Natural killer cell treated with Interleukin-12 subunit alpha and Interleukin-12 subunit beta and Interleukin-15 and Interleukin-18, amount 100 ng/mL, for 72 hours (primary cell): ENCODE measurements at regions not wholly inside any gene's neighbourhood (a gene's known extent, or its start where the extent isn't known, plus 50 kb on each side); places are given as distances from the start of the nearest gene placed in this dataset.
A peak's percentile ranks its signal among the peaks of the same experiment; 100 is the strongest.
"Not testable (repeated sequence)": the region's sequence is repeated elsewhere in the genome, so short reads cannot be mapped to it uniquely, and the experiment has no call there.

Source experiments
- ATAC-seq, 2 donors: fragments of 150-1000 bp; cut with Tn5 transposase in 1 of 2; sonication (Bioruptor Pico), chemical (Tn5 transposase) in 1 of 2; 2 replicates each; pipeline ENCODE4 v1.10.0; 2021
- DNase-seq: peaks from one replicate; pipeline ENCODE4 v3.0.0; 2022; ENCODE audit warnings: low spot score
- H3K27ac Mint-ChIP-seq, 2 donors: 1 replicate in 1 of 2; 2 replicates in 1 of 2; pipeline ENCODE4 v1.8.0; 2022; ENCODE audit warnings: mixed read lengths in 2 of 2, mild to moderate bottlenecking in 1 of 2, moderate library complexity in 1 of 2
- H3K27me3 Mint-ChIP-seq, 2 donors: 1 replicate in 1 of 2; 2 replicates in 1 of 2; pipeline ENCODE4 v1.8.0; 2022; ENCODE audit warnings: mixed read lengths in 2 of 2
- H3K36me3 Mint-ChIP-seq: one replicate; pipeline ENCODE4 v1.8.0; 2022; ENCODE audit warnings: mixed read lengths
- H3K4me1 Mint-ChIP-seq, 2 donors: 1 replicate in 1 of 2; 2 replicates in 1 of 2; pipeline ENCODE4 v1.8.0; 2022; ENCODE audit warnings: low read depth in 2 of 2, mixed read lengths in 2 of 2, mild to moderate bottlenecking in 1 of 2
- H3K4me3 Mint-ChIP-seq: one replicate; pipeline ENCODE4 v1.8.0; 2022; ENCODE audit warnings: mixed read lengths
- H3K9me3 Mint-ChIP-seq: 2 replicates; pipeline ENCODE4 v1.8.0; 2022; ENCODE audit warnings: mixed read lengths

GRCh38 chr6:126199466-126199865 lies 140.4 kb upstream of the CENPW start:
- H3K4me3 Mint-ChIP-seq, result peak overlapping the region; percentile 44
- peaks cover 7% of the 10 kb centered on the region for H3K9me3 Mint-ChIP-seq
- DNase-seq (no peak), ATAC-seq (no peak)
- H3K4me1 Mint-ChIP-seq, result peaks cover 0 to 6% of the 10 kb centered on the region in 2 donors
- H3K27ac Mint-ChIP-seq, result no peak overlapping the region
- no peaks in the 10 kb centered on the region for H3K36me3 Mint-ChIP-seq
- no peaks in the 10 kb centered on the region for H3K27me3 Mint-ChIP-seq

- Mint-ChIP-seq H3K27ac (no peak overlapping the region), H3K27me3 (no peaks in the 10 kb centered on the region), H3K4me1 (peaks cover 0 to 6% of the 10 kb centered on the region in 2 donors), H3K4me3 (no peak overlapping the region), H3K36me3 (no peaks in the 10 kb centered on the region), H3K9me3 (peaks cover 4% of the 10 kb centered on the region)
- ATAC-seq (no peak), DNase-seq (no peak)
These were observed 137.2 kb upstream of the CENPW start for GRCh38 chr6:126202707-126203106.

GRCh38 chr6:126204126-126204525 lies 135.8 kb upstream of the CENPW start:
- ATAC-seq, result no peak
- H3K4me1 Mint-ChIP-seq, result peaks cover 0 to 6% of the 10 kb centered on the region in 2 donors
- no peaks in the 10 kb centered on the region for H3K27me3 Mint-ChIP-seq
- no peak overlapping the region for H3K4me3 Mint-ChIP-seq
- no peaks in the 10 kb centered on the region for H3K36me3 Mint-ChIP-seq
- H3K9me3 Mint-ChIP-seq, result peaks cover 4% of the 10 kb centered on the region
- DNase-seq, result no peak
- no peak overlapping the region for H3K27ac Mint-ChIP-seq

- no peak overlapping the region for H3K4me3 Mint-ChIP-seq
- H3K36me3 Mint-ChIP-seq, result no peaks in the 10 kb centered on the region
- no peak for ATAC-seq
- no peak for DNase-seq
- no peaks in the 10 kb centered on the region for H3K27me3 Mint-ChIP-seq
- H3K9me3 Mint-ChIP-seq, result peaks cover 4% of the 10 kb centered on the region
- H3K4me1 Mint-ChIP-seq, result peaks cover 0 to 2% of the 10 kb centered on the region in 2 donors
- no peak overlapping the region for H3K27ac Mint-ChIP-seq
These were observed 135.3 kb upstream of the CENPW start for GRCh38 chr6:126204598-126204997.

GRCh38 chr6:126206504-126207246 lies 133.2 kb upstream of the CENPW start:
- DNase-seq (no peak), ATAC-seq (no peak)
- H3K27me3 Mint-ChIP-seq, result no peaks in the 10 kb centered on the region
- no peaks in the 10 kb centered on the region for H3K4me1 Mint-ChIP-seq
- H3K4me3 Mint-ChIP-seq, result no peak overlapping the region
- no peaks in the 10 kb centered on the region for H3K9me3 Mint-ChIP-seq
- H3K27ac Mint-ChIP-seq, result no peak overlapping the region
- H3K36me3 Mint-ChIP-seq, result no peaks in the 10 kb centered on the region

- H3K9me3 Mint-ChIP-seq, result no peaks in the 10 kb centered on the region
- ATAC-seq (no peak), DNase-seq (no peak)
- H3K27me3 Mint-ChIP-seq, result no peaks in the 10 kb centered on the region
- H3K4me3 Mint-ChIP-seq, result no peak overlapping the region
- H3K36me3 Mint-ChIP-seq, result no peaks in the 10 kb centered on the region
- H3K4me1 Mint-ChIP-seq, result no peaks in the 10 kb centered on the region
- no peak overlapping the region for H3K27ac Mint-ChIP-seq
These were observed 129.4 kb upstream of the CENPW start for GRCh38 chr6:126210398-126211075.

GRCh38 chr6:126217497-126217896 lies 122.4 kb upstream of the CENPW start:
- Mint-ChIP-seq H3K36me3 (peaks cover 6% of the 10 kb centered on the region), H3K27ac (no peak overlapping the region), H3K27me3 (no peaks in the 10 kb centered on the region), H3K4me3 (no peak overlapping the region), H3K4me1 (no peaks in the 10 kb centered on the region), H3K9me3 (peaks cover 11% of the 10 kb centered on the region)
- ATAC-seq (no peak), DNase-seq (no peak)

- not testable (repeated sequence) for ATAC-seq, H3K27me3 Mint-ChIP-seq, H3K4me1 Mint-ChIP-seq, H3K4me3 Mint-ChIP-seq, H3K27ac Mint-ChIP-seq, DNase-seq, H3K36me3 Mint-ChIP-seq
- peaks cover 11% of the 10 kb centered on the region for H3K9me3 Mint-ChIP-seq
These were observed 119.0 kb upstream of the CENPW start for GRCh38 chr6:126220901-126221300.

- DNase-seq, result no peak
- Mint-ChIP-seq H3K9me3 (peaks cover 3% of the 10 kb centered on the region), H3K4me1 (no peaks in the 10 kb centered on the region), H3K27ac (no peak overlapping the region), H3K4me3 (no peak overlapping the region), H3K36me3 (no peaks in the 10 kb centered on the region), H3K27me3 (no peaks in the 10 kb centered on the region)
- ATAC-seq, result no peak
These were observed 111.8 kb upstream of the CENPW start for GRCh38 chr6:126227833-126228702.

GRCh38 chr6:126232671-126233070 lies 107.2 kb upstream of the CENPW start:
- no peak for ATAC-seq

GRCh38 chr6:126233192-126233591 lies 106.7 kb upstream of the CENPW start:
- DNase-seq, result no peak
- H3K4me1 Mint-ChIP-seq, result no peaks in the 10 kb centered on the region
- no peaks in the 10 kb centered on the region for H3K27me3 Mint-ChIP-seq
- no peak overlapping the region for H3K27ac Mint-ChIP-seq
- no peaks in the 10 kb centered on the region for H3K36me3 Mint-ChIP-seq
- no peak for ATAC-seq
- peaks cover 3% of the 10 kb centered on the region for H3K9me3 Mint-ChIP-seq
- H3K4me3 Mint-ChIP-seq, result no peak overlapping the region

More at GRCh38 chr6:126232671-126233070, 107.2 kb upstream of the CENPW start:
- peaks cover under 1% of the 10 kb centered on the region for H3K9me3 Mint-ChIP-seq
- no peak overlapping the region for H3K27ac Mint-ChIP-seq
- H3K27me3 Mint-ChIP-seq, result no peaks in the 10 kb centered on the region
- H3K4me1 Mint-ChIP-seq, result no peaks in the 10 kb centered on the region
- no peak for DNase-seq
- no peak overlapping the region for H3K4me3 Mint-ChIP-seq
- H3K36me3 Mint-ChIP-seq, result no peaks in the 10 kb centered on the region

GRCh38 chr6:126235363-126235762 lies 104.6 kb upstream of the CENPW start:
- Mint-ChIP-seq H3K27ac (no peak overlapping the region), H3K9me3 (peaks cover 3% of the 10 kb centered on the region), H3K4me1 (no peaks in the 10 kb centered on the region), H3K4me3 (no peak overlapping the region), H3K27me3 (no peaks in the 10 kb centered on the region), H3K36me3 (no peaks in the 10 kb centered on the region)
- ATAC-seq (no peak), DNase-seq (no peak)

GRCh38 chr6:126245077-126245476 lies 94.8 kb upstream of the CENPW start:
- Mint-ChIP-seq H3K27me3 (no peaks in the 10 kb centered on the region), H3K4me1 (no peaks in the 10 kb centered on the region), H3K27ac (no peak overlapping the region), H3K9me3 (peaks cover 6% of the 10 kb centered on the region), H3K36me3 (no peaks in the 10 kb centered on the region), H3K4me3 (no peak overlapping the region)
- DNase-seq (no peak), ATAC-seq (no peak)

- DNase-seq (no peak), ATAC-seq (no peak)
- Mint-ChIP-seq H3K27ac (no peak overlapping the region), H3K36me3 (peaks cover 3% of the 10 kb centered on the region), H3K9me3 (peaks cover 7% of the 10 kb centered on the region), H3K4me1 (no peaks in the 10 kb centered on the region), H3K27me3 (no peaks in the 10 kb centered on the region), H3K4me3 (no peak overlapping the region)
These were observed 87.8 kb upstream of the CENPW start for GRCh38 chr6:126252154-126252553.
